Breast epithelium (tissue), 3 donors: ENCODE measurements at regions not wholly inside any gene's neighbourhood (a gene's known extent, or its start where the extent isn't known, plus 50 kb on each side); places are given as distances from the start of the nearest gene placed in this dataset.

Source experiments
- POLR2A ChIP-seq: fragments of 450-650 bp; IDR thresholded peaks from one replicate; pipeline ENCODE4 v1.6.1; 2016; ENCODE audit warnings: antibody characterized with exemption, mild to moderate bottlenecking, moderate library complexity
- TF ChIP-seq, protein P1 (sequence below), 3 donors: fragments of 450-650 bp; IDR thresholded peaks; one replicate each; pipeline ENCODE4 v1.5.1; 2016 to 2017; ENCODE audit warnings: antibody characterized with exemption in 3 of 3, mild to moderate bottlenecking in 3 of 3, moderate library complexity in 3 of 3

DNA sequence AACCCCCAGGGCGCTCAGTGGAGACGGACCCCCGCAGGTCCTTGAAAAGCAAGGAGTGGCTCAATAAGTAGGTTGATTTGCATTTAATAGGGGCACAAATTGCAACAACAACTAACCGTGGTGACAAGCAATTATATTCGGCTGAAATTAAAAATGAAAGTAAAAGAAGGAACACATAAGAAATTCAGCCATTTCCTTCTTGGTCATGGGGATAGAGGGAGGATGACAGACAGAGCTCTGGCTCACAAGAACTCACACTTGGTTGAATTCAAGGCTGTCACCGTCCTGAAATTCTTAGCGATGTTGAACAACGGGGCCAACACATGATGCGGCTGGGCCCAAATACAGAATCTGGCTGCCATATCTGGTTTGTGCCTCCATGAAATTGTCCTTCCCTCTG lies 129.0 kb downstream of the EDN3 start:
- TF ChIP-seq, protein P1, sequence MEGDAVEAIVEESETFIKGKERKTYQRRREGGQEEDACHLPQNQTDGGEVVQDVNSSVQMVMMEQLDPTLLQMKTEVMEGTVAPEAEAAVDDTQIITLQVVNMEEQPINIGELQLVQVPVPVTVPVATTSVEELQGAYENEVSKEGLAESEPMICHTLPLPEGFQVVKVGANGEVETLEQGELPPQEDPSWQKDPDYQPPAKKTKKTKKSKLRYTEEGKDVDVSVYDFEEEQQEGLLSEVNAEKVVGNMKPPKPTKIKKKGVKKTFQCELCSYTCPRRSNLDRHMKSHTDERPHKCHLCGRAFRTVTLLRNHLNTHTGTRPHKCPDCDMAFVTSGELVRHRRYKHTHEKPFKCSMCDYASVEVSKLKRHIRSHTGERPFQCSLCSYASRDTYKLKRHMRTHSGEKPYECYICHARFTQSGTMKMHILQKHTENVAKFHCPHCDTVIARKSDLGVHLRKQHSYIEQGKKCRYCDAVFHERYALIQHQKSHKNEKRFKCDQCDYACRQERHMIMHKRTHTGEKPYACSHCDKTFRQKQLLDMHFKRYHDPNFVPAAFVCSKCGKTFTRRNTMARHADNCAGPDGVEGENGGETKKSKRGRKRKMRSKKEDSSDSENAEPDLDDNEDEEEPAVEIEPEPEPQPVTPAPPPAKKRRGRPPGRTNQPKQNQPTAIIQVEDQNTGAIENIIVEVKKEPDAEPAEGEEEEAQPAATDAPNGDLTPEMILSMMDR (IDR thresholded peaks at IDR 0.05): no peak
- TF ChIP-seq POLR2A: no peak
